ENCODE measurements at regions not wholly inside any gene's neighbourhood (a gene's known extent, or its start where the extent isn't known, plus 50 kb on each side); places are given as distances from the start of the nearest gene placed in this dataset.

DNA sequence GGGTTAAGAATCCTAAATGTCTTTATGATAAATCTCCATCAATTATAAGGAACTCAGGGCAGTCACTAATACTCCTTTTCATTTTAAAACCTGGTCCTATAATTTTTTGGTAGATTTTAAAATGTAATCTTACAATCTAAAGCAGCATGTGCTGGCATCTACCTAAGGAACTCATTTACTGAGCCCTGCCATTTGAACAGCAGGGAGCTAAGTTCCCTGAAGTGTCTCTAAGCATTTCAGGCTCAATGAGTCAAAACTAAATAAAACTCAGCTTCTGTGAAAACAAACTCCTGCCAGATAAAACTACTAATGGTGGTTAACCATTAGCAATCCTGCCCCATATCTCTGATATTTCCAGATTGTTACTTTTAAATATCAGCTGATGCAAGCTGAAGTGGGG lies 1371.8 kb upstream of the PRMT6 start:
- DNase-seq (ENCODE audit: low read depth) = no peak
- no peak for TF ChIP-seq CTCF (conservative IDR thresholded peaks at IDR 0.05; ENCODE audit: low read depth, low read length)
- no peak overlapping the region for H3K4me3 ChIP-seq (ENCODE audit: low read depth, low read length)

GRCh38 chr1:105686026-105686425 lies 1370.4 kb upstream of the PRMT6 start:
- no peak for TF ChIP-seq CTCF (conservative IDR thresholded peaks at IDR 0.05; ENCODE audit: low read depth, low read length)
- DNase-seq (ENCODE audit: low read depth) = no peak

DNA sequence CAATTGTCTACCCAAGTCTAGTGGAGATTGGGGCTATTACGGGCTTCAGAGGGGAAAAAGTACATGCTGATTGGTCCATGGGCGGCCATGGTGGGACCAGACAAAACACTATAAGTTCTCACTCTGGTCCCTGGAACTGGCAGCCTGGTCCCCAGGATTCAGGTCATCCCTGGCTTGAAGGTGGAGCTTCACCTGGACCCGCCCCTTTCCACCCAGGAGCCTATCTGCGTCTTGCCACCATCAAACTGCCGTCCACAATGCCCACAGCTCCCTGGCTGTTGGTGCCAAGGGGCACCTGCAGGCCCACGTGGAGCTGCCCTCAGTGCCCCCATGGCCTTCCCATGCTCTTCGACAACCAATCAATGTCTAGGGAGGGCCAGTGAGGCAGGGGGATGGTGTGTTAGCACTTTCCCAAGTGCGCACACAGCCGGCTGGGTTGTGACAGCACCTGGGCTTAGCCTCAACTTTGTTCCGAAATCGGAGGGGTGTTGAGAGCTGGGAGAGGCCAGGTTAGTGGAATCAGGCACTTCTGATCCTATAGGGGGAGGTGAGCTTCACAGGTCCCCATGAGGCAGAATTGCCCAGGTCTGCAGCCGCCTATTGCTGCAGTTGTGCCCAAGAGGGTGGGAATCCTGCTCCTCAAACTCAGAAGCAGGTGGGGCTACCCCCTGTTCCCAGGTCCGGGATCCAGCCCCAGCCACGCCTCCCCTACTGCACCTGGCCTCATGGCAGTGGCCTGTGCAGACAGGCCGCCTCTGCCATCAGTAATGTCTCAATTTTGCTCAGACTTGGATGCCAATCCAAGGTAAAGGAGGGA lies 1369.4 kb upstream of the PRMT6 start:
- no peak overlapping the region for H3K4me3 ChIP-seq (ENCODE audit: low read depth, low read length)
- no peak for DNase-seq (ENCODE audit: low read depth)
- TF ChIP-seq CTCF (conservative IDR thresholded peaks at IDR 0.05; ENCODE audit: low read depth, low read length) = no peak

More at GRCh38 chr1:105686026-105686425, 1370.4 kb upstream of the PRMT6 start:
- no peak overlapping the region for H3K4me3 ChIP-seq (ENCODE audit: low read depth, low read length)

- no peak for TF ChIP-seq CTCF (conservative IDR thresholded peaks at IDR 0.05; ENCODE audit: low read depth, low read length)
- H3K4me3 ChIP-seq (ENCODE audit: low read depth, low read length) = no peak overlapping the region
- DNase-seq (ENCODE audit: low read depth) = no peak
These were observed 1355.8 kb upstream of the PRMT6 start for GRCh38 chr1:105700723-105701122.

- no peak for TF ChIP-seq CTCF (conservative IDR thresholded peaks at IDR 0.05; ENCODE audit: low read depth, low read length)
- no peak overlapping the region for H3K4me3 ChIP-seq (ENCODE audit: low read depth, low read length)
- DNase-seq (ENCODE audit: low read depth) = no peak
These were observed 1332.2 kb upstream of the PRMT6 start for GRCh38 chr1:105724286-105724685.

- no peak for DNase-seq (ENCODE audit: low read depth)
- H3K4me3 ChIP-seq (ENCODE audit: low read depth, low read length) = no peak overlapping the region
- no peak for TF ChIP-seq CTCF (conservative IDR thresholded peaks at IDR 0.05; ENCODE audit: low read depth, low read length)
These were observed 1325.8 kb upstream of the PRMT6 start for GRCh38 chr1:105730701-105731100.

DNA sequence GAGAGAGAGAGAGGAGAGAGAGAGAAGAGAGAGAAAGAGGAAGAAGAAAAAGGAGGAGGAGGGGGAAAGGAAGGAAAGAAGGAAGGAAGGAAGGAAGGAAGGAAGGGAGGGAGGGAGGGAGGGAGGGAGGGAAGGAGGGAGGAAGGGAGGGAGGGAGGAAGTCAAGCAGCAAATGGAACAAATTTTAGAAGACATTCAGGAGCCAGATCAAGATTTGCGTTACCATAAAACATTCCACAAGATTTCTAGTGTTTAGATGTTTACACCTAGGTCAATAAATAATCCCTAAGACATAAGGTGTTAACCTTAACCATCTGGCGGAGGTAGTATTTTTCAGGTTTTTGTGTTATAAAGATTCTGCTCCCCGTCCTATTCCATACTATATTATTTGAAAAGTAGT lies 1320.1 kb upstream of the PRMT6 start:
- H3K4me3 ChIP-seq (ENCODE audit: low read depth, low read length) = no peak overlapping the region
- no peak for DNase-seq (ENCODE audit: low read depth)
- no peak for TF ChIP-seq CTCF (conservative IDR thresholded peaks at IDR 0.05; ENCODE audit: low read depth, low read length)

All from choroid plexus epithelial cell (primary cell).